Stimulated activated naive CD8-positive, alpha-beta T cell treated with anti-CD3 and anti-CD28 coated beads, Interleukin-15, Interleukin-2, amounts not matched to agents 100 U/mL and 50 U/mL, for 24 hours (primary cell): ENCODE measurements at regions not wholly inside any gene's neighbourhood (a gene's known extent, or its start where the extent isn't known, plus 50 kb on each side); places are given as distances from the start of the nearest gene placed in this dataset.

Experiments
- ATAC-seq: fragments of 150-1000 bp; cut with Tn5 transposase; one replicate; pipeline ENCODE4 v1.10.0; 2021
- DNase-seq: peaks from one replicate; pipeline ENCODE4 v3.0.0; 2021

DNA sequence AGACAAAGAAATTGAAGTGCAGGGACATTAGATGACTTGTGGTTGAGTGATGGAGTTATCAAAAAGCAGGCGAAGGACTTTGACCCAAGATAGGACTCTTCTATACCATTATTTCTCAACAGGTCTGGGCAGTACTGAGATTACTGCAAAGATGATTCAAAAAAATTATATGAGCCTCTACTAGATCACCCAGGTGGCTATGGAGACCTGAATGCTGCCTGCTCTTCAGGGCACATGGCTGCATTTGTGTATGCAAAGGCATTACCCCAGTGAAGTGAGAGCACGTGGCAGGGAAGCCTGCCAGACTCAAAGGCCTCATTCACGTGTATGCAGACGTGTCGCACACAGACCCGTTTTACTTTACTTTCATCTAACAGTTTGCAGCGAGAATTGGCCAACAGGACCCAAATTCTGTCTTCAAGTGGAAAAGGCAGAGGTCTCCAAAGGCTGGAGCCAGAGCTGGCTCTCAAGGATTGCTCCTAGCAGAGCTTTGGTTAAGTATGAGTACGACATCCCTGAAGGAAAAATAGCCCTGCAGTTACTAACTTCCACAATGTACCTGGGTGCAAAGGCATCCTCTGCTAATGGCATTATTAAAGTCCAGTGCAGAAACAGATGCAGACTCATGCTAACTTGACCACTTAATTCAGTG, 113.8 kb upstream of the ARMC2 start:
- DNase-seq (no peak), ATAC-seq (no peak)

GRCh38 chr6:108735310-108736001, 112.8 kb upstream of the ARMC2 start:
- DNase-seq = no peak
- no peak for ATAC-seq

DNA sequence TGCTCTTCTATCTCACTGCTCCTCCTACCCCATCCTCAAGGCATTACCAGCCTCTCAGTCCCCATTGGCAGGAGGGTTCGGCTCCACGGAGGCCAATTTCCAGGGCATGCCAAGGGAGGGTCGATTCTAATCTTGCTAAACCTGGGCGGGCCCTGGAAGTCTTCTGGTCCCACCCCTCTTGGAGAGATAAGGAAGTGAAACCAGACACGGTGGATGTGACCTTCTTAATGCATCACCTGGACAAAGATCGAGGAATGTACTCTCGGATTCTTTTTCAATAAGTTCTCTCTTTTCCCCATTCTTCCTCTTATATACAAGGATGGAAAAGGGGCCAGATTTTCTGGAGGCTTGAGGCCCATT, 112.2 kb upstream of the ARMC2 start:
- no peak for ATAC-seq
- DNase-seq = no peak

DNA sequence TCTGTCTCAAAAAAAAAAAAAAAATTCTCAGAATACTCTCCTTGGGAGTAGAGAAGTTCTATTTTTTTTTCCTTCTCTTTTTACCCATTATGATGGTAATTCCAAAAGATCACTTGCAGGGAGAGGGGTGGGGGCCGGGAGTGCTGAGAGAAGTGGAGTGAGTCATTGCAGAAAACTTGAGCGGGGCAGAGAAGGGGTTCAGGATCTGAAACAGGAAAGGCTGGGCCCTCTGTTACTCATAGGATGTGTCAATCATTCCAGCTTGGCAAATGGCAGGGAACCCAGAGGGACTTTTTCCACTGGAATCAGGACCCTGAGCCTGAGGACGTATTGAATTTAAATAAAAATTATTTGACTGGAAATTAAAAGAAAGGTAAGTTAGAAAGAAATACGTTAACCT, 111.4 kb upstream of the ARMC2 start:
- ATAC-seq (no peak), DNase-seq (no peak)

GRCh38 chr6:108737594-108738546, 110.4 kb upstream of the ARMC2 start:
- peak; percentile 57 for ATAC-seq
- peak; percentile 15 for DNase-seq

- ATAC-seq = no peak
These were observed 109.4 kb upstream of the ARMC2 start for GRCh38 chr6:108738684-108739416.

DNA sequence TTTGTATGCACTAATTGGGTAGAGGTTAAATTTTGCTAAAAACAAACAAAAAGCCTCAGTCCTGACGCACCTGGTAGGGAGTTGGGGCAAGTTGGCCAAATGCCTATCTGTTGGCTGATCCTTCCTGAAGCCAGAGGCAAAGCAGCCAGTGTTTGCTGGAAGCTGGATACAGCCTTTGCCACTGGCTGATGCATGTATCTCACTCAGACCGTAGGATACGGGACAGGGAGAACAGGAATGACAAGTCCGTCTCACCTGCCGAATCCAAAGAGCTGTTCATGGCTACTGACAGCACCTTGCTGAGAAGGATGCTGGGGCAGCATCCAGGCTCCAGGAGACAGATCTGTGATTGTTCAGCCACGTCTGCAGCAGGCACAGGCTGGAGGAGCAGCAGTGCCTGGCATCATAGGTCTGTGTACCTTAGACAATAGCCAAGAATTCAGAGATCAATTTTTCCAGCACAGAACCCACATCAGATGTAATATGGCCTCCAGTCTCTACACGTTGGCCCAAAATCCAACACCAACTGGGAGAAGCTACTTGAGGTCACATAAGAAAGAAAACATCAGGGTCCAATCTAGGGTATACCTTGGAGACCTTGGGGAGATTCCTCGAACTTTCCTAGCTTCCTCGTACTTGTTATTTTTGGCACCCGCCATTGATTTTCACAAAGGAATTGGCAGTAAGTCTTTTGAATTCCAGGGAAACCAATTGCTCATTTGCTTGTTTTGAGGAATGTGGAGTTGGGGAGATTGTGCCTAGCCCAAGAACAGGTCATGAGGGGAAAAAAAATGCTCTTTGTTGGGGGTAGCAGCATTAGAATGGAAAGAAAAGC, 108.5 kb upstream of the ARMC2 start:
- DNase-seq (no peak), ATAC-seq (no peak)

More at GRCh38 chr6:108738684-108739416, 109.4 kb upstream of the ARMC2 start:
- no peak for DNase-seq

DNA sequence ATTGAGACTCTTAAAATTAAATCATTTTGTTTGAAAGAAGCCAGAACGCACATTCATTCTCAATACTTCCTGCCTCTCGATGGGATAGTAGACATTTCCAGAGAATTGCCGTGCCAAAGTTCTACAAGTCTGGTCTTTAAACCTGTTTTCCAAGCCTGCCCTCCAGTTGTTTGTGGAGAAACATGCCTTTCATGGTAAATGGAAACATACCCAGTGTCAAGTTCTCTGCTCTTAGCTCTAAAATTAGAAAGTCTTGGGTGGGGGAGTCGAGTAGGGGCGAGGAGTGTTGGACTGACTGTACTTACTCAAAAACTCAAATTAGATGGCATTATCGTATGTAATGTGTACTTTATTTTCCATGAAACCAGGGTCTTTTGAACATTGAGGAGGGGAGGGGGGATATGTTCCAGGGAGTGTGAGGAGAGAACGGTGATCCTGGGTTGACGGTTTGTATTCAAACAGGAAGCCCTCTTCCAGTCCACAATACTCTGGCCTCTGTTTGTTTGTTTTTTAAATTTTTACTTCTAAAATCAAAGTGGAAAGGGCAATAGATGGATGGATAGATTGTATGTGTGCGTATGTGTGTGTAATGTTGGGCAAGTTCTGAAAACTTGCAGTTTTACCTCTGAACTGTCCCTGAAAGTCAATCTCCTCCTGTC, 106.8 kb upstream of the ARMC2 start:
- ATAC-seq (no peak), DNase-seq (no peak)

DNA sequence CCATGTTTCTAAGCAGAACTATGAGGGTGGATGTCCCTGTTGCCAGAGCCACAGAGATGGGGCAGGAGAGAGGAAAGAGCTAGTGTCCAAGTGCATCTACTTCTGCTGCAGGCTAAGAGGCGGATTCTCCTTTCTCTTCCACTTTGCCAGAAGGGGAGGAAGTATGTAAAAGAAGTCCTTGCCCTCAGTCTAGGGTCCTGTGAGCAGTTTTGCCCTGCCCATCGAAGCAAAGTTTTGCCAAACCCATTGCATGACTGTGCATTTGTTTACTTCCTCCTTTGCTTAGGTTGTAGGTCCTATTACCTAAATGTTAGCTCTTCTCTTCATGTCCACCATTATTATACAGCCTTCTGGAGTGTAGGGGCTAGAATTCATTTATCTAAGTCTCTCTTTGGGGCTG, 106.2 kb upstream of the ARMC2 start:
- DNase-seq = no peak
- no peak for ATAC-seq

DNA sequence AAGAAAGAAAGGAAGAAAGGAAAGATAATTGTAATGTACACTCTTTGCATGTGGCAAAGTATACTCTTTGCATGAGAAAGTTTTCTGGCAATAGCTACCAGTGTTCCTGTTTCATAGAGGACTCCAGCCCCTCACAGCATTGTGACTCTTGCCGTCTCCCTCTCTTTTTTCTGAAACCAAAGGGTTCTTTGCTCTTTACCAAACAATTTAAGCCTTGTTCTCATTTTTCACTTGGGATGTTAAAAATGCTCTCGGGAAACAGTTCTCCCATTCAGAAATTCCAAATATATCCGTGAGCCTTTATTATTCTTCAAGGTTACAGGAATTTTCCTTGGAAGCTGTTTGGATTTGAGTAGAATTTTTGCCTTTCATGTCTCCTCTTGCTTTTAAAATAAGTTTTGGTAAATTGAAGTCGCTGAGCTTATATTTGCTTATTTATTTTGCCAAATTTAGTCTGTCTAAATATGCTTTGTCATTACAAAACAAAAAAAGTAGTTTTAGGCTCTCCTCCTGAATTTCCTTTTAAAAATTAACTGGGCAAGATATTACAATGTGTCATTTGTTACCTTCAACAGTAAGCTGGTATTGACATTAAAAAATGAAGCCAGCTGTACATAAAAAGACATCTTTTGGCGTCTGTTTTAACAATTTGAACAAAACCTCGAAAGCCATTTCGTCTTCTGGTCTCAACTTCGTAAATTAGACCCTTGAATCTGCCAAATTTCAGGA, 103.8 kb upstream of the ARMC2 start:
- DNase-seq (no peak), ATAC-seq (no peak)

DNA sequence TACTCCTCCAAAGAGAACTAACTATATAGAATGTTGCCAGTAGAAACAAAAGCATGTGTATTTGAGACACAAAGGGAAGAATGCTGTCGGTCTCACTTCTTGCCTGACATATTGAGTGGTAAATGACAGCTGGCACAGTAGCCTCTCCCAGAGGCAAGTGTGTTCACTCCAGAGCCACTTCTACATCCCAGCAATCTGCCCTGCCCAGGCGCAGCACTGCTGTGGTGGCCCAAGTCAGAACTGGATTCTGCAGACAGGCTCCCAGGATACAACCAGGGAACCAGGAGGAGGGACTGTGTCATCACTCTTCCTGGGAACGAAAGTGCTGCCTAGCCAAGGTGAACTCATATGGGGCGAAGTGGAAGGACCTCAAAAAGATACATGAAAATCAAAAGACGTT, 103.2 kb upstream of the ARMC2 start:
- DNase-seq (no peak), ATAC-seq (no peak)

DNA sequence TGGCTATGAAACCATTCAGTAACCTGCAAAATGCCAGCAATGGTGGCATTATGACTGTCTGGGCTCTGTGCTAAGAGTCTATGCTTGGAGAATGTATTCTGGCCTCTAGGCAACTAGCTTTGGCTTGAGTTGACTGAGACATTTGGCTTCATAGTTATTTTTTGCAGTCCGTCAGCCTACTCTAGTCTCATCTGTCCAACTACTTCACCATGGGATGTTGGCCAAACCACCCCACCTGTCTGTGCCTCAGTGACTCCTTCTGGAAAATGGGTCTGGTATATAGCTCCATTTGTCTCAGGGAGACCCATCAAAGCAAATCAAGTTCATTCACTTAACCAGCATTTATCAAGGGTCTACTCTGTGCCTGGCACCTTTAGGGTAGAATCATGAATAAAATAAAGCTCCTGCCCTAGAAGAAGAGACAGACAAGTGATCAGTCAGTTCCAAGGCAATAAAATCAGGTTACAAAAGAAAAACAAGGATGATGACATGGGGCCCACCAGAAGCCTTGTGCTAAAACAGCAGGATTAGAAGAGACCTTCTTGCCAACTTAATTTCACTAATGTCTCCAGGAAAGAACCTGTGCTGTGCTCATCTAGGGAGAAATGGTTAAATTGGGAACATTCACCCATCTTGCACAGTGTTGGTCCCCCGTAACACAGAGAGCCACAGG, 102.4 kb upstream of the ARMC2 start:
- DNase-seq (no peak), ATAC-seq (no peak)

DNA sequence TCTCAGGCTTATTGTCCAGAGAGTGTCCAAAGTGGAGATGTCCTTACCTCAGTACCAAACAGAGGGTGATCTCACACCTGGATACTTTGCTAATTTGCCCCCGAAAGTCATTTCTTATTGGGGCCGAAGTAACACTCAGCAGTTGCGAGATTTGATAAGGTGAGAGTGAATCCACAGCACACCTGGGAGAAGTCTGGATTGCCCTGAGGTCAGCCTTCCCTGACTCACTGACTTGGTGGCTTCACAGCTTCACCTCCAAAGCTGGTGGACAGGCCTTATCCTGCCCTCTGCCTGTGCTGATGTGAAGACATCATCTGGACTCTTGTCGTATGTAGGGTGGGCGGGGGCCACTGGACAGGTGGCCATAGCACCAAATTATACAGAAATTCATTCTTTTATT, 101.9 kb upstream of the ARMC2 start:
- no peak for DNase-seq
- ATAC-seq = no peak

GRCh38 chr6:108746836-108747575, 101.2 kb upstream of the ARMC2 start:
- ATAC-seq (no peak), DNase-seq (no peak)

GRCh38 chr6:108748055-108748454, 100.2 kb upstream of the ARMC2 start:
- no peak for ATAC-seq
- no peak for DNase-seq

DNA sequence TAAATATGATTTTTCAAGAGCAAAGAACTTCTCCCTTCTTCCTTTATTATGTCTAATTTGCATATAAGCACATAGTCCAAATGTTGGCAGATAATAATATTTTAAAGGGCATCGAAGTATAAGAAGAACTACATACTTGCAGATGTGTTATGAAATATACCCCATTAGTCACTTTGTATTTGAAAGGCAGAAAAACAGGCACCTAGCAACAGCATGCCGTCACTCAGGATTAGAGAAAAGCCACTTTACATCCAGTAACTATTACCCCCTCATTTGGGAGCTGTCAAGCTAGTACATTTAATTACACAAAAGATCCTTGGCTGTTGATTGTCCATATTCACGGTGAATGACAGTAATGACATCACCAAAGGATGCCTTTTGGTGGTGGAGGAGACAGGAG, 99.3 kb upstream of the ARMC2 start:
- no peak for DNase-seq

DNA sequence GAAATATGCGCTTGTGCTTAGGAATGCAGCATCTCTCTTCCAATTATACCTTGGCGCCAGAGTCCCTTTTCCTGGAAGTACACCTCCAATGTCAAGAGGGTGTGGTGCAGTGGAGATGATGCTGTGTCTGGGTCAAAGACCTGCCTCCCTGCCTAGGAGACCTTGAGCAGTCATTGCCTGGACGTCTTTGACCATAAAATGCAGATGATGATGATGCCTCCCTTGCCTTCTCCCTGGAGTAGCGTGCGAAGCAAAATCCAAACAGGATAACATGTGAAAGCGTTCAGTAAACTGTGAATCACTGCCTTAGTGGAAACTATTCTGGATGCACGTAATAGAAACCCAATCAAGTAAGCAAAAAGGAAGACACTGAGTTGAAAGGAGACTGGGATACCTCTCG, 97.4 kb upstream of the ARMC2 start:
- ATAC-seq (no peak), DNase-seq (no peak)

More for the DNA sequence above, 99.3 kb upstream of the ARMC2 start:
- no peak for ATAC-seq

DNA sequence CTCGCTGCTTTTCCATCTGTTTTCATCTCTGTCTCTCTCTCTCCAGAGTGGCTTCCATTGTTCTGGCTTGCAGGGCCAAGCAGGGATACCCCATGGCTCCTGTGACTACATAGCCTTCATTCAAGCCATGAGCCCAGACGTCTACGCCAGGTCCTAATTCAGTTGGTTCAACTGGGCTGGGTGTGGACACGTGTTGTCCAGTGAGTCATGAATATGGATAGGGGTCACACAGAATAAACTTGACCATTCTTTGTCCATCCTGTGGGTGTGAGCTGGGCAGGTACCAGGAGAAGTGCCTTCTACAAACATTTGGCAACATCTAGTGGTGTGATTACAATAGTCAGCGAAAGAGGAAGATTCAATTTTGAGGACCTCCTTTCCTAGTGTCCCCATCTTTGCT, 96.9 kb upstream of the ARMC2 start:
- no peak for ATAC-seq
- no peak for DNase-seq
